GM18907 (cell line): ENCODE measurements at regions not wholly inside any gene's neighbourhood (a gene's known extent, or its start where the extent isn't known, plus 50 kb on each side); places are given as distances from the start of the nearest gene placed in this dataset.

Experiments
- ATAC-seq: cut with Tn5 transposase; IDR thresholded peaks from one replicate; pipeline ENCODE4 v1.9.1; 2021; ENCODE audit warnings: mild to moderate bottlenecking, moderate library complexity; ENCODE audit not compliant: unreplicated experiment

DNA sequence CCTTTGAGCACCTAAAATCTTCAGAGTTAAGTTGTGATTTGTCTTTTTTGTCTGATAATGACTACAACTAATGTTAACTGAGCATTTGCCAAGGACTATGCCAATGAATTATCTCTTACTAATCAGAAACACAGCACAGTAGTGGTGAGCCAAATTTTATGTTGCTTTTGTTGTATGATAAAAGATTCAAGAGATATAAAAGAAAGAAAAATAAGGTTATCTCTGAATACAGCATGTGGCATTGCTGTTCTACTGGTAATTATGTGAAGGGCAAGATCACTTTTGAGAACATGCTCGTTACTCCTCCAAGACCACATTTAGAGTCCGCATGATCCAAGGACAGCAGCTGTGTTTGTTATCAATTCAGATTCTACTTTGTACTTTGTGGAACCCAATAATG is 133.4 kb upstream of the MYLIP start:
- no peak for ATAC-seq

DNA sequence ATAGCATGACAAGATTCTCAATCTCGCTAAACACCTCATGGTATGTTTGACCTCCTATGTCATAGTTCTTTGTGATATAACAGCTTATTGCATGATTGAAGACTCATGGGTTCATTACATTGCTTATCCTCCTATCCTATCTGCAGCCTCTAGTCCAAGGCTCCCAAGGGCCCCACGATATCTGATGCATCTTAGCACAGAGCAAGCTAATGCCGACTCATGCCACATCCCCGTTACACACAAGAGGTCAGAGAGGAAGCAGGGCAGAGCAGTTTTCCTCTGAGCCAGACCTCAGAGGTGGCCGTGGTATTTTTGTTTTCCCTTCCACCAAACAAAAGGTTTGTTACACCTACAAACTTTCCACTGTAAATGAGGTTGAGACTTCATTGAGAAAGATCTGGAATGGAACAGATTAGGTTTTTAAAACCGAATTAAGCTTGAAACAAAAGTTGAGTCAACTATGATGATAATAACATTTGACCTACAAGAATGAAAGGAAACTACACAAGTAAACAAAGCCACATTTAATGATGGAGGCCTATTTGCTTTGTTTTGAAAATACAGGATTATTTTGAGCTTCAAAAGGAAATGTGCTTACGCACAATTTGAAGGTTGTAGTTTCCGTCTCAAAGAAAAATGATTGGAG is 133.9 kb upstream of the MYLIP start:
- ATAC-seq: no peak

DNA sequence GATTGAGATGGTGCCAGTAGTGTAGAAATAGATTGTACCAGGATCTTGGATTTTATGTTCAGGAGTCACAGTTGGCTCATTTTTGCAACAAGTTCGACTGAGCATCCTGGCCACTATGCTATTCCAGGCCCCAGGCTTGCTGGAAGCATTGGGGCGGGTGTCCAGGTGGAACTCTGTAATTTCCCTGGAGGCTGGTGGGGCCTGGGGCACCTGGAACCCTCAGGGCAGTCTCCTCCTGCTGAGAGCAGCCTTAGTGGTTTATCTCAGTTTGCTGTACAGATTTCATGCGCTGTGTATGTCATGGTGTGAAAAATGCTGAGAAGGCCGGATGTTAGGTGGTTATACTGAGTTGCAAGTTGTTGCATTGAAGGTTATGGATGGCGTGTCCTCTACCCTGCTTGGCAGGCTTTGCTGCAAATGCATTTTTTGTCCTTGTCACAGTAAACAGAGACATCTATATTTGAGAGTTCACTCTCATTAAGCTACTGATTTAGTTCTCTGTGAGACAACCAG is 135.1 kb upstream of the MYLIP start:
- no peak for ATAC-seq

DNA sequence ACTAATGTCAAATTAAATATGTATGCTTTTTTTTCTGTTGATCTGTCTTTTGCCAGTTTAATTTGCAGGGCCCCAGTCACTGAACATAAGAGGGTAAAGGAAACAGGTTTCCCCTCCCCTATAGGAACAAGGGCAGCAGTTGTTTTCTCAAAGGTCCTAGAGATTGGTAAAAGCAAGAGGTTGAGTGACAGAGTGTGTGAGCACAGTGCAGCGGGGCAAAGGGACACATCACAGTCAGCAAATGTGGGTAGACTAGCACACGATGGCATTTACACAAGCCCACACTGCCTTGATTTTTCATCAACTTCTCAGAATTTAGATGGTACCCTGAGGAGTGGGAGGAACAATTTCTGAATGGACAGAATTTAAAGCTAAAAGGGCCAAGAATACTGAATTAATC is 138.7 kb upstream of the MYLIP start:
- ATAC-seq: no peak

DNA sequence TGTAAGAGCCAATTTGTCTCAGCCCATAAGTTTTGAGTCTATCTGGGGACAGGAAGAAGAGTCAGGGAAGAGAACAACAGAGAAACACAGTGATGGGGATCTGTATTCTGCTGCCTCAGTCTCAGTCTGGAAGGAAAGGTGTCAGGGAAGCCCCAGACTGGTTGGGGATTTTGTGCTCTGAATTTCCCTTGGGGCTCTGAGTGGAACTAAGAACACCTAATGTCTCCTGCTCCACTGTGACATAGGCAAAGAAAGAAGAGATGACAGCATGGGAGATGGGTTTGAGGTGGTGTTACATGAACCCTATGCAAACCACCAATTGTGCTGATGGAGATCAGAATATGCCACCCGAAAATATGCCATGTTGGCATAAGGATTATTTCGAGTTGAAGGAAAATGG is 139.5 kb upstream of the MYLIP start:
- peak; percentile 78 for ATAC-seq

DNA sequence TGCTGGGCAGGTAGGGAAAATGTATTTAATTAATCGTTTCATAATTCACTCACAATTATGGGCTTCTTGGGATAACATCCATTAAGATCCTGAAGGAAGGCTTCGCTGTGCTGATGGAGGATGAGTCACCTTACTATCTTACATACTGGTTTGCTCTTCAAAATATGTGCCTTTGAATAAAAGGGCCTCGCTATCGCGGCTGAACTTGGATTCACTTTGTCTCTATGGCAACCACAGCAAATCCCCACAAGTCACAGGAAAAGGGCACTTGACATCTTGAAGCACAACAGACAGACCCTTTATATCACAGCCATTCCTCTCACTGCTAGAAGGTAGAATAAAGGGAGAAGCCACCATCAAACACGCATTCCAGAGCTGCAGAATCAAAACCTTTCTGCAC is 141.3 kb upstream of the MYLIP start:
- no peak for ATAC-seq

DNA sequence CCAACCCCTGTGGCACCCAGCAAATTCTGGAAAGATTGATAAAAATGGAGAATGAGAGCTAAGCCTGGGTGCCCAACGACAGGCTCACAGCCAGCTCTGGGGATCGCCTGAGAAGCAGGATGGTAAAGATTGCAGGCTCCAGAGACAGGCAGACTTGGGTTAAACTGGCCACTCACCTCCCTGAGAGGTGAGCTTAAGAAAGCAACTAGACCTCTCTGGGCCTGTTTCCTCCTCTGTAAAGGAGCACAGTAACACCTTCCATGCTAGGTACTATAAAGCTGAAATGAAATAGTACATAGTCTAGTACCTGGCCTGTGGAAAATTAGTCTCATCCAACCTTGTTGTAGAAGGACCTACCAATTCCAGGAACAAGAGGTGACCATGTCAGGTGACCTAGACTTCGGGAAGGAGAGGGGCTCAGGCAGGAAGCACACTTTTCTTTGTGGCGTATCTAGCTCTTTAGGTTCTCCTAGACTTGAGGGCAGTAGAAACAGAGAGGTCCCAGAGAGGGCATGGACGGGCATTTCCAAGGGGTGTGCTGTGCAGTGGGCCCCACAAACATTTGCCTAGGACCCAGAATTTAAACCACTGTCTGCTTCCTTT is 142.8 kb upstream of the MYLIP start:
- ATAC-seq: no peak

DNA sequence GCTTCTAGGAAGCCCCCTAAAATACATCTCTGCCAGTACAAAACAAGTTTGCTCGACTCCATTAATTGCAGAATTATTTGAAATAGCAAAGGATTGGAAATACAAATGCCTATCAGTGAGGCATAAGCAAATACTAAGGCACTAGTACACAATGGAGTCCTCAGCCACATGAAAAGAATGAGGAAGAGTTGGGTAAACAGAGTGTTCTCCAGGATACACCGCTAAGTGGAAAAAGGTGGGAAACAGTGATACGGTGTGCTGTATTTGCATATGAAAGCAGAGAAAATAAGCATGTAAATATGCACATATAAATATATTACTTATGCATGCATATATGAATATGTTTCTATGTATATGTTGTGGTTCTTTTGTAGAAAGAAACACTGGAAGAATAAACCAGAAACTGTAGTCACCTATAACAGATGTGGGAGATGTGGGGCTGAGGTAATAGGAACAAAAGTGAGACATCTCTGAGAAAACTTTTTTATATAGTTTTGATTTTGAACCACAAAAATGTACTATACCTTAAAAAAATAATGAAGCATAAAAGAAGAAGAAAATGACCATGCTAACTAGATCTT is 143.4 kb upstream of the MYLIP start:
- no peak for ATAC-seq

DNA sequence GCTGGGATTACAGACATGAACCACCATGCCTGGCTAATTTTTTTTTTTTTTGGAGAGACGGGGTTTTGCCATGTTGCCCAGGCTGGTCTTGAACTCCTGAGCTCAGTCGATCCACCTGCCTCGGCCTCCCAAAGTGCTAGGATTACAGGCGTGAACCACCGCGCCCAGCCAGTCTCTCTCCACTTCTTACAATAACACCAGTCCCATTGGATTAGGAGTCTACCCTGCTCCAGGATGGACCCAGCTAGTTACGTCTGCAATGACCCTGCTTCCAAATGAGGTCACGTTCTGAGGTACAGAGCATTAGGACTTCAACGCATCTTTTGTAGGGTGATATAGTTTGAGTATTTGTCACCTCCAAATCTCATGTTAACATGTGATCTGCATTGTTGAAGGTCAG is 146.9 kb upstream of the MYLIP start:
- no peak for ATAC-seq

DNA sequence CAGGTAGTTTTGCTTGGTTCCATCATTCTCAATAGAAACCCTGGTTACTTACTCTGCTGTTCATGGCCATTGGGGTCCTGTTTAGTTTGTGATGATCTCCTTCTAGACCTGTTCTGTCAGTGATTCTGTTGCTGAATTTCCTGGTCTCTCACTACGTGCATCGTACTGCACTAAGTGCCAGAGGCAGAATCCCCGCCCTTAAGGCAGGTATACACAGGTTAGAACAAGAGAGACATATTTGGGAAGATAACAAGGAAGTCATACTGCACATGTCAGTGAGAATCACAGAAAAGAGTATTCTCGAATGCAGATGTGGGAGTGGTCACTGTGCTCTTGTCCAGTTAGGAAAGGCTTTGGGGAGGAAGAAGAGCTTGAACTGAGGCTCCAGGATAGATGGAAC is 148.1 kb upstream of the MYLIP start:
- ATAC-seq: no peak

DNA sequence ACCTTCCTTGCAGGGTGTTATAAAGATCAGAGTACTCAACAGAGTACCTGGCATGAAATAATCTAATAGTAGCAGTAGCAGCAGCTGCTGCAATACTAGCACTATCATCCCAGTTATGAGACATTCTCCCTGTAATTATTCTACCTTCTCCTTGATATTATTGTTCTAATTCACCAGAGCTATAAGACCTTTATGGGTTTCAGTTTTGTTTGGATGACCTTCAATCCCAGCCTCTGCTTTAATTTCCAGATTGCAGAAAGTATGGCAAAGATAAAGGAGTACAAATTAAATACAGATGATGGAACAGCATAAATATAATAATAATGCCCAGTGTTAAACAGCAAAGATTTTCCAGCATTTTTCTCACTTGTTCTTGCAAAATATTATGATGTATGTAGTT is 150.5 kb upstream of the MYLIP start:
- no peak for ATAC-seq

DNA sequence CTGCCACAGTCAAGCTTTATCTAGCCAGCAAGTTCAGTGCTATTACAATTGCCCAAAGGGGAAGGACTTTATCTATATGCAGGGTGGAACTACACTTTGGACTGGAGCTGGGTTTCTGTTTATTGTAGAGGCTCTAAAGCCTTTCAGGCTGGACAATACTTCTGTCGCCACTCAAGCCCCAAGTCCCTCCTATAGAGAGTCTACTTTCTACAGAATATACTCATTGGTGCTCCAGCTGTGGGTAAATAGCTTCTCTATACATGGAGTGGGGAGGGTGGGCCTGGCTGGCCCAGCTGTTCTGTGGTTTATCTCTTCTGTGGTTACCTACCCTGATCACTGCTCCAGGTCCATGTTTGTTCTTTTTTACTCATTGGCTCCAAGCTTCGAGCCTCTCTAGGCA is 151.8 kb upstream of the MYLIP start:
- no peak for ATAC-seq

DNA sequence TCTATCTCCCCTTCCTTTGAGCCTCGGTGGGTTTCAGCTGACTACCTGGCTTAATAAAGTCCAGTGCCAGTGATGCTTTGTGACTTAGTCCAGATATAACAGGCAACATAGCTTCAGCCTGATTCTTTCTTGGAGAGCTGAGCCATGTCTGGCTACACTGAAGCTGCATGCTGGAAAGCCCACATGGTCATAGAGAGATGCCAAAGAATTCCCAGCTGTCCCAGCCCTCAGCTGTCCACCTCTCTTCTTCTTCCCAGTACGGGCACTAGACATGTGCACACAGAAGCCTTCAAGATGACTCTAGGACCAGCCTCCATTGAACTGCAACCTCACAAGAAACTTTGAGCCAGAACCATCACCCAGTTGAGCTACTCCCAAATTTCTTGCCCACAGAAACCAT is 154.1 kb upstream of the MYLIP start:
- no peak for ATAC-seq

DNA sequence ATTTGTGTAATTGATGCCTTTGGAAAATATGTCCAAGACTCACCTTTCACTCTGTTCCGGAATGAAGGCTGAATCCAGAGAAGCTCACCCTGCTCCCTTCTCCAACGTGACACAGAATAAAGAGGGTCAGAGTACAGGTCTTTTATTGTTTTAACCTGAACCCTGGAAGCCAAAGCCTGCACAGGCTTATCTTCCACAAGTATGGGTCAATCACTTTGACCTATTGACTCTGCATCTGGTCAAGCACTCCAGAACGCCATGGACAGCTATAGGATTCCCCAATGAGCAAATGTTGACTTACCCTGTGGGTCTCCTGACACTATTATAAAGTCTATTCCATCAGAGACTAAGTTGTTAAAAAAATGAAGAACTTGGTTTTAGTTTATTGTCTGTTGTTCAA is 158.4 kb upstream of the MYLIP start:
- no peak for ATAC-seq

DNA sequence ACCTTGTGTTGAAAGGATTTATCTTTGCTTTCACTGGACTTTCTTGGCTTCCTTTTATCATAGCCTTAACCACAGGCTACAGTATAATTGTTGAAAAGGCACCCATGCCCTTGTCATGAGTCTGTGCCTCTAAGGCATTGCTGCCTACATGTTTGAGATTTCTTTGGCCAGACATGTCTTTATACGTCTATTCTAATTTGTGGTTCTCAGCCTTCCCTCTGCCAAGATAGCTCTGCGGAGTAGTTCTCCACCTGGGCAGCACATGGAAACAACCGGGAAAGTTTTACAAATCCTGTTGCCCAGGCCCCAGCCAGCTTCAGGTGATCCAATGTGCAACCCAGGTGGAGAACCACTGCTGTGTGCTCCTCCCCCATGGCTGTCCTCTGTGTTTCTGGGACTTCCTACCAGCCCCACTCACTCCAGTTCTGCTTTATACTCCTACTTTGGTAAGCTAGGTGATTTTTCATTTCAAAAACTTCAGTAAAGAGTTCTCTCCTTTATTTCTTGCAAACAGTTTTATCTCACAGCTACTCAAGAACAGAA is 159.6 kb upstream of the MYLIP start:
- no peak for ATAC-seq

DNA sequence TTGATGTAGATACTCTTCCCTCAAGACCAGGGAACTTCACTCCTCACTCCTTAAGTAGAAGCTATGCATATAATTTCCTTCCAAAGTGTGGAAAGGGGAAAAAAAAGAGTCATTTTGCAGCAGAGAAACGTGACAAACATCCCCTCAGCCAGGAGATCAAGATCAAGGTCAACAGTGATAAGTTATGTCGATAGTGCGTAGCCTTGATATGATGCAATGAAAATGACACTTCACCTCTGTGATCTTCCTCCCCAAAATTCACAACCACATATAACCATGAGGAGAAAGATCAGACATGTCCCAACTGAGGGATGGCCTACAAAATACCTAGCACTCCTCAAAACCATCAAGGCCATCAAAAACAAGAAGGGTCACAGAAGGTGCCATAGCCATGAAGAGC is 160.4 kb upstream of the MYLIP start:
- ATAC-seq: no peak

DNA sequence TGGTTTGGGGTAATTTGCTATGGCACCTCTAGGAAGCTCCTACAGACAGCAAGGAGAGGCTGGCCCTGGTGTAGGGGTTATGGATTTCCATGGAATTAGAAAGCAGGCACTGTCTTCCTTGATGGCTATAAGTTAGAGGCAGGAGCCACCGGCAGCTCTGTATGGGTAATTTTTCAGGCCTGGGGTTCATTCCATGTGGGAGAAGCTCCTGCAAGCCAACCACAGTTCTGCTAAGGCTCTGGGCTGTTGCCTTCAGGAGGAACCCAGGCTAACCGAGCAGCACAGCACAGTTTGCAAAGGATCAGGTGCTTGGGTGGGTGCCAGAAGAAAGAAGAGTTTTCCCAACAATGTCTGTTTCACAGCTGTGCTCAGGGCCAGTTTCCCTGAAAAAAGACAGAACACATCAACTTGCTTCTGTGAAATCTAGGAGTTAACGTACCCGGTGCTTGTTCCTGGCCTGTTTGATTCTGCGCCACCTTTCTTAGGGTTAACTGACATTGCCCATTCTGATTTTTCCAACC is 162.8 kb upstream of the MYLIP start:
- ATAC-seq: no peak

DNA sequence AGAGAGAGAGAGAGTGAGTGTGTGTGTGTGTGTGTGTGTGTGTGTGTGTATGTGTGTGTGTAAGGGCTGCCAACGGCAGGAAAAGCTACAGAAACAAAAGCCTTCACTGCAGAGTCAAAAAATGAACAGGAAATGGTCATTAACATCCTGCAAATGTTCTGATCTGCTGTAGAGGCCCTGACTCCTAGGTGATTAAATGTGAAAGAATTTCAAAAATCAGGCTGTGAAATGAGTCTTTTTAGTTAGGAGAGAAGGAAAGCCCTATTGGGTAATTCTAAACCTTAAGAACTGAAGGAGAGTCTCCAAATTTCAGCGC is 166.5 kb upstream of the MYLIP start:
- no peak for ATAC-seq

DNA sequence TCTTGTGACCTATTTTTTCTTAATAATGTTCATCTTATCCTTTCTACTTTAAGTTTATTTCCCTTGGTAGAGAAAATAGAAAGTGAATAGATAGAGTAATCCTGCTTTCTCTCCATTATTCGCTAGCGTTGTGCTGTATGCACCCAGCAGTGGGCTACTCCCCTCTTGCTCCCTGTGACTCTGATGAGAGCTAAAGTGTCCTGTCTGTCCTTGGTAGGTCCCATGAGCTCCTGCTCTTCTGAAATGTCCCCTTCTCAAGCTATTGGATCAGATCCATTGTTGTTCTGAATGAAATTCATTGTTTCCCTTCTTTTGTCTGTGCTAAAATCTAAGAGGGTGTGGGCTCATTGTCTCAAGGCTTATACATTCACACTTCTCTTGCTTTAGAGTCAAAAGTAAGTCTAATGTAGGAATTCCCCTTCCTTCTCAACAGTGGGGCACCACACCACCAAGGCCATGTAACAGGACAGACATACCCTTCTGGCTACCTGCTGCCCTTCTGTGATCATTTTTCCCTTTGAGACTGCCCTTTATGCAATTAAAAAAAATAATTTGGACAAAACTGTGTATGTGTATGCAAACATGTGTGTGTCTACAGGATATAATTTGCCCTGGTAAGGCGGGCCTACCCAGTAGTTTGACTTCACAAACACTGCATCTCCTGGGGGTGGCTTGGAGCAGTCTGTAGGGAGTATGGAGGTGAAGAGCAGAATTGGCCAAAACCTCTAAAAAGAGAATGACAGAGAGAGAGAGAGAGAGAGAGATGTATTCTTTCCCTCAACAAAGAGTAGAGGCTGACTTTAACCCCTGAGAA is 167.0 kb upstream of the MYLIP start:
- ATAC-seq: peak; percentile 56

DNA sequence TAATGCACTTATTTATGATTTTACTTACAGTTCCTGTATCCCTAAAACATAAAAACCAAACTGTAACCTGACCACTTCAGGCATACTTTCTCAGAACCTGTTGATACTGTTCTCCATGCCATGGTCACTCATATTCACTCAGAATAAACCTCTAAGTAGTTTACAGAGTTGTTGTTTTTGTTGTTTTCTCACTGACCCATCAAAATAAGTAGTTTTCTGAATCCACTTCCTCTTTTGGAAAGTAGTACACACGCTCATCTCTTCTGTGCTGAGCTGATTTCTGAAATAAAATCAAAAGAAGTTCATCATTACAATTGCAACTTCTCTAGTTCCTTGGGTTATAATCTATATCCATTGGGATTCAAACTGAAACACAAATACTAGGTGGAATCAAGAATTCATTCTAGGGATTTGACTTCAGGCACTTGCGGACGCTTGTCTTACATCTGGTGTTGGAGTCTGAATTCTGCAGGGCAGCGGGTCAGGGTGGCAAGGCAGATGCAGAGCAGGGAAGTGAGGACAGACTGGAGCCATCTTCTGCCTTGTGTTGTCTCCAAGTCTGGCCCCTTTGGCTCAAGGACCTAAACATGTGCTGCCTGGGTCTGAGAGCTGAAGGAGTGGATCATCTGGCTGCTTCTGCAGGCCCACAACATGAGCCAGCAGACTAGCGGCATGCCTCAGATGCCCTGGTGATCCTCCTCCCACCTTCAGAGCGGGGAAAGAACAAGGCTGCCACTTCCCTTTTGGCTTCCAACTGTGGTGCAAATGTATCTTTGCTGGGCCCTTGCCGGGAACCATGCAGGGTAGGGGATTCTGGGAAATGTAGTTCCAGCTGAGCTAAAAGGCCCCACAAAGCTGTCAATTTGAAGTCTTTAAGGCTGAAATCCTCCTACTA is 167.9 kb upstream of the MYLIP start:
- ATAC-seq: no peak
